Stomach (tissue), 8 donors: ENCODE measurements at regions not wholly inside any gene's neighbourhood (a gene's known extent, or its start where the extent isn't known, plus 50 kb on each side); places are given as distances from the start of the nearest gene placed in this dataset.
"Not testable (repeated sequence)": the region's sequence is repeated elsewhere in the genome, so short reads cannot be mapped to it uniquely, and the experiment has no call there.

Source experiments
- DNase-seq, 2 donors: peaks; one replicate each; pipeline versions ENCODE4 v3.0.0 to v3.0.0-alpha.2; 2013 to 2019
- H3K27ac ChIP-seq, 5 donors: fragments of 200-600 bp in 4 of 5; sonication (generic) in 4 of 5; one replicate each; pipeline ENCODE4 v1.5.1; 2013 to 2019; ENCODE audit warnings: mild to moderate bottlenecking in 1 of 5, moderate library complexity in 1 of 5
- H3K27me3 ChIP-seq, 3 donors: fragments of 200-600 bp; sonication (generic); one replicate each; pipeline ENCODE4 v1.5.1; 2017 to 2019; ENCODE audit warnings: mixed run types in 1 of 3
- H3K36me3 ChIP-seq, 4 donors: fragments of 200-600 bp; sonication (generic); 1 replicate in 3 of 4; 2 replicates in 1 of 4; pipeline ENCODE4 v1.5.1; 2016 to 2019
- H3K4me1 ChIP-seq, 4 donors: fragments of 200-600 bp; sonication (generic); one replicate each; pipeline ENCODE4 v1.5.1; 2016 to 2019
- H3K4me3 ChIP-seq, 4 donors: fragments of 200-600 bp; sonication (generic) in 3 of 4; one replicate each; pipeline ENCODE4 v1.5.1; 2016 to 2019; ENCODE audit warnings: mild to moderate bottlenecking in 1 of 4
- H3K9me3 ChIP-seq, 4 donors: fragments of 200-600 bp; sonication (generic); one replicate each; pipeline ENCODE4 v1.5.1; 2016 to 2019
- CTCF ChIP-seq, 7 experiments: fragments of 450-650 bp in 4 of 7; fragments of 200-600 bp in 3 of 7; sonication (generic) in 3 of 7; IDR thresholded peaks; one replicate each; pipeline ENCODE4 v1.5.1; 2016 to 2019; ENCODE audit warnings: antibody characterized with exemption in 7 of 7, control low read depth in 2 of 7, mild to moderate bottlenecking in 1 of 7
- EP300 ChIP-seq: sonication (generic); formaldehyde crosslinking; IDR thresholded peaks from one replicate; pipeline ENCODE4 v1.6.1; 2017; ENCODE audit warnings: antibody characterized with exemption
- POLR2A ChIP-seq, 4 donors: fragments of 450-650 bp; IDR thresholded peaks; one replicate each; pipeline ENCODE4 v1.6.1; 2016; ENCODE audit warnings: antibody characterized with exemption in 4 of 4, control low read depth in 2 of 4, mild to moderate bottlenecking in 1 of 4, moderate library complexity in 1 of 4
- POLR2AphosphoS5 ChIP-seq, 3 donors: sonication (generic); formaldehyde crosslinking; IDR thresholded peaks; one replicate each; pipeline ENCODE4 v1.6.1; 2016; ENCODE audit warnings: antibody characterized with exemption in 3 of 3
- WGBS, 5 donors: extraction: QIAGEN DNeasy Blood & Tissue Kit in 3 of 5; methylation state at CpG; one replicate each; pipeline versions ENCODE4 v1.1.5 to v1.1.7; 2013 to 2018; 5-methylcytosine and 5-hydroxymethylcytosine counted together
- intact Hi-C: fragments of 100-400 bp; cut with DNase I; formaldehyde crosslinking; loops from one replicate; pipeline ENCODE4 v1.15.1; 2023; ENCODE audit warnings: low total_unique reads
- donor health status: healthy with polysubstance abuse.
- donor health status: Bipolar disorder and iron deficiency.
- donor health status: healthy.

GRCh38 chr18:39235118-39235719, 1669.6 kb upstream of the CELF4 start:
- intact Hi-C loops = no loop called here
- H3K36me3 ChIP-seq = no peaks in the 10 kb centered on the region

DNA sequence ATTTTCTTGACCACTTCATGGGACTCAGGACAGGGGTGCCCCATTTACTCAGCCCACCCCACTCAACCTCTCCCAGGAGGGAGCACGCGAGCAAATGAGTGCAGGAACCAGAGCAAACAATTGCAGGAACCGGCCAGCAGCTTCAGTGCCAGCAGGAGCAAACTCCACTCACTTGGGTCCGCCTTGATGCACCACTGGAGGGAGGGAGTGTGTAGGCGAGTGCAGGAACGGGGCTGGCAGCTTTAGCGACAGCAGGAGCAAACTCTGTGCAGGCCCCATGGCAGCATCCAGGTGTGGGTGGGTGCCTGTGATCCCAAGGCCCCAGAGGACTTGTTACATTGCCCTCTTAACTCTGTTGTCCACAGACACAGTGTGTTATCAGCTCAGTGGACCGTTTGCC, 1667.3 kb upstream of the CELF4 start:
- TF ChIP-seq POLR2A (IDR thresholded peaks at IDR 0.05) (no peak), CTCF (IDR thresholded peaks at IDR 0.05) (no peak), POLR2AphosphoS5 (IDR thresholded peaks at IDR 0.05) (no peak), EP300 (no peak)
- no peak overlapping the region for H3K4me3 ChIP-seq
- 70 to 89% (median 88%) methylated on average over 1 to 8 of the region's 8 CpGs for WGBS, 5 donors
- H3K27me3 ChIP-seq = no peaks in the 10 kb centered on the region
- no peaks in the 10 kb centered on the region for H3K4me1 ChIP-seq
- H3K27ac ChIP-seq = no peak overlapping the region
- intact Hi-C loops = no loop called here
- H3K9me3 ChIP-seq = peaks cover 0 to 35% (median 5%) of the 10 kb centered on the region in 4 donors
- no peaks in the 10 kb centered on the region for H3K36me3 ChIP-seq
- no peak for DNase-seq

More at GRCh38 chr18:39235118-39235719, 1669.6 kb upstream of the CELF4 start:
- H3K9me3 ChIP-seq = peaks cover 0 to 43% (median 5%) of the 10 kb centered on the region in 4 donors
- WGBS, 5 donors = 90 to 96% (median 95%) methylated on average over 14 to 19 of the region's 19 CpGs
- no peaks in the 10 kb centered on the region for H3K4me1 ChIP-seq
- no peak for TF ChIP-seq POLR2AphosphoS5 (IDR thresholded peaks at IDR 0.05)
- TF ChIP-seq EP300 = no peak
- TF ChIP-seq POLR2A (IDR thresholded peaks at IDR 0.05) = no peak
- no peak for TF ChIP-seq CTCF (IDR thresholded peaks at IDR 0.05)
- no peak overlapping the region for H3K27ac ChIP-seq
- no peak overlapping the region for H3K4me3 ChIP-seq
- no peak for DNase-seq
- H3K27me3 ChIP-seq = no peaks in the 10 kb centered on the region

DNA sequence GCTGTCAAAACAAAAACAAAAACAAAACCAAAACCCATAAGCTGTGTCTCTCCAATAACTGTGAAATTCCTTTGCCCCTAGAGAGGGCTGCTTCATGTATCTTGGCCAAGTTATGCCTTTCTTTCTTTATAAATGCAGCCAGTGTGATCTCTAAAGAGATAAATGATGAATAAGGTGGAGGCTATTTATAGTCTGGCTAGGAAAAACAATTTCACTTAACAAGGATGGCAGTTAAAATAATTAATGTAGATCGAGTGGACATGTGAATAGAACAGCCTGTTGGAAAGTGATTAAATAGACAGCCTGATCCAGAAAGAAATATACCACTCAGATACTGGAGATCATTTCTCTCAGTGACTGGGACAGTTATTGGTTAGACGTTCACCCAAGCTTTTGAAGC, 1666.9 kb upstream of the CELF4 start:
- TF ChIP-seq POLR2AphosphoS5 (IDR thresholded peaks at IDR 0.05) (no peak), EP300 (no peak), POLR2A (IDR thresholded peaks at IDR 0.05) (no peak), CTCF (IDR thresholded peaks at IDR 0.05) (no peak)
- H3K9me3 ChIP-seq = peaks cover 0 to 35% (median 5%) of the 10 kb centered on the region in 4 donors
- H3K4me3 ChIP-seq = no peak overlapping the region
- H3K4me1 ChIP-seq = no peaks in the 10 kb centered on the region
- DNase-seq = no peak
- H3K27ac ChIP-seq = no peak overlapping the region
- H3K27me3 ChIP-seq = no peaks in the 10 kb centered on the region
- intact Hi-C loops = no loop called here
- no peaks in the 10 kb centered on the region for H3K36me3 ChIP-seq
- WGBS, 5 donors = 49 to 82% (median 73%) methylated on average over 2 of the region's 2 CpGs

DNA sequence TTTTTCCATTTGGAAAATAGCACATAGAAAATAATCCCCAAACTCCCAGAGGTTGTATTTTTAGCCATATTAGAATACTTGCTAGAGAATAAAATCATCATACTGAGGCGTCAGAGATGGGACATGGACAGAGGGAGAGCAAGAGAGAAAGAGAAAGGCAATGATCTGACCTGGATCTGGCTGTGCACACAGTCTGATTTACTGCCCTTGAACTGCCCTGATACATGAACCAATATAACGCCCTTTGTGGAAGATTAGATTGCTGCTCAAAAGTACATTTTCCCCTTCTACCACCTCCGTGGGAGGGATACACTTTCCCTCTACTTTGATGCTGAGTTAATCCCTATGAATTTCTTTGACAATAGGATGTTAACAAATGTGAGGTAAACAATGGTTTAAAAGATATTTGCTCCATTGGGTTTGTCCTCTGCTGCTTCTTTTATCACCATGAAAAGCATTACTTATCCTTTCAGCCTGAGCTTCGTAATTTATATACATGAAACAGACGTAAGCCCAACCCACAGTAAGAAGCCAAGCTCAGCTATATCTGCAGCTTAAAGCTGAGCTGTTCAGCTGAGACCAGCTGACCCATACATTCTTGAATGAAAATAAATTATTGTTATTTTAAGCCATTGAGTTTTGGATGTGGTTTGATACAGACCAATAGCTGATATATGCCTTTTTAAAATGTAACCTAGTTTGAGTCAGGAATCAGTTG, 1664.6 kb upstream of the CELF4 start:
- Histone ChIP-seq H3K27ac (no peak overlapping the region), H3K36me3 (no peaks in the 10 kb centered on the region), H3K9me3 (peaks cover 0 to 22% (median 2%) of the 10 kb centered on the region in 4 donors), H3K27me3 (no peaks in the 10 kb centered on the region), H3K4me3 (no peak overlapping the region), H3K4me1 (no peaks in the 10 kb centered on the region)
- DNase-seq = no peak
- no peak for TF ChIP-seq CTCF (IDR thresholded peaks at IDR 0.05)
- no peak for TF ChIP-seq EP300
- TF ChIP-seq POLR2A (IDR thresholded peaks at IDR 0.05) = no peak
- TF ChIP-seq POLR2AphosphoS5 (IDR thresholded peaks at IDR 0.05) = no peak
- WGBS, 5 donors = 59 to 71% (median 67%) methylated on average over 5 of the region's 5 CpGs
- intact Hi-C loops = no loop called here

GRCh38 chr18:39227769-39228168, 1662.2 kb upstream of the CELF4 start:
- H3K4me1 ChIP-seq, intact Hi-C loops, H3K36me3 ChIP-seq, DNase-seq, H3K9me3 ChIP-seq, H3K27me3 ChIP-seq, H3K27ac ChIP-seq, H3K4me3 ChIP-seq: not testable (repeated sequence)
- 68 to 84% (median 82%) methylated on average over 2 of the region's 2 CpGs for WGBS, 5 donors
